HEK293 (cell line): ENCODE measurements at regions not wholly inside any gene's neighbourhood (a gene's known extent, or its start where the extent isn't known, plus 50 kb on each side); places are given as distances from the start of the nearest gene placed in this dataset.

Experiments used
- TCF7L2 ChIP-seq: IDR thresholded peaks from 2 replicates; pipeline ENCODE4 v1.6.1; 2011; ENCODE audit warnings: low read depth, mild to moderate bottlenecking, inconsistent platforms, low read length, moderate library complexity, borderline replicate concordance
- YY1 ChIP-seq: fragments of 450-650 bp; formaldehyde crosslinking; IDR thresholded peaks from 2 replicates; pipeline ENCODE4 v1.5.1; 2018; ENCODE audit warnings: missing biosample characterization, missing genetic modification characterization
- ZNF132 ChIP-seq: fragments of 450-650 bp; formaldehyde crosslinking; IDR thresholded peaks from 2 replicates; pipeline ENCODE4 v1.5.1; 2017; ENCODE audit warnings: missing biosample characterization, missing genetic modification characterization, borderline replicate concordance
- ZNF24 ChIP-seq: fragments of 450-650 bp; formaldehyde crosslinking; IDR thresholded peaks from 2 replicates; pipeline ENCODE4 v1.5.1; 2016; ENCODE audit warnings: missing biosample characterization, missing genetic modification characterization
- ZNF335 ChIP-seq: fragments of 450-650 bp; formaldehyde crosslinking; conservative IDR thresholded peaks from 2 replicates; pipeline ENCODE4 v1.5.1; 2016; ENCODE audit warnings: missing biosample characterization, missing genetic modification characterization
- ZNF639 ChIP-seq: fragments of 450-650 bp; formaldehyde crosslinking; IDR thresholded peaks from 2 replicates; pipeline ENCODE4 v1.5.1; 2016; ENCODE audit warnings: missing biosample characterization, missing genetic modification characterization

- TF ChIP-seq ZNF24 = no peak
- no peak for TF ChIP-seq ZNF639 (tag by site-specific recombination)
- no peak for TF ChIP-seq TCF7L2
- TF ChIP-seq ZNF132 = no peak
- TF ChIP-seq ZNF335 (tag by site-specific recombination) = no peak
- TF ChIP-seq YY1 = no peak
These were observed 515.8 kb downstream of the KIF4B start for GRCh38 chr5:155529362-155529761.
